H1 (cell line): ENCODE measurements at regions not wholly inside any gene's neighbourhood (a gene's known extent, or its start where the extent isn't known, plus 50 kb on each side); places are given as distances from the start of the nearest gene placed in this dataset.

Experiments
- CBX8 ChIP-seq: fragments of 300-800, 300-1000 bp; sonication (generic); IDR thresholded peaks from 2 replicates; pipeline ENCODE4 v1.7.1; 2016; ENCODE audit warnings: low read depth, low read length, borderline replicate concordance

- TF ChIP-seq CBX8: no peak
These were observed 126.9 kb upstream of the CNTN4 start (continued) for GRCh38 chr3:1971780-1972179.
